Activated CD8-positive, alpha-beta memory T cell treated with anti-CD3 and anti-CD28 coated beads, Interleukin-2, amount 50 U/mL, for 48 hours (primary cell): ENCODE measurements at regions not wholly inside any gene's neighbourhood (a gene's known extent, or its start where the extent isn't known, plus 50 kb on each side); places are given as distances from the start of the nearest gene placed in this dataset.
"Not testable (repeated sequence)": the region's sequence is repeated elsewhere in the genome, so short reads cannot be mapped to it uniquely, and the experiment has no call there.

Source experiments
- DNase-seq: peaks from one replicate; pipeline ENCODE4 v3.0.0-alpha.2; 2020

- no peak for DNase-seq
Measured at GRCh38 chr7:65453341-65454030, 79.8 kb downstream of the ZNF92 start.

DNA sequence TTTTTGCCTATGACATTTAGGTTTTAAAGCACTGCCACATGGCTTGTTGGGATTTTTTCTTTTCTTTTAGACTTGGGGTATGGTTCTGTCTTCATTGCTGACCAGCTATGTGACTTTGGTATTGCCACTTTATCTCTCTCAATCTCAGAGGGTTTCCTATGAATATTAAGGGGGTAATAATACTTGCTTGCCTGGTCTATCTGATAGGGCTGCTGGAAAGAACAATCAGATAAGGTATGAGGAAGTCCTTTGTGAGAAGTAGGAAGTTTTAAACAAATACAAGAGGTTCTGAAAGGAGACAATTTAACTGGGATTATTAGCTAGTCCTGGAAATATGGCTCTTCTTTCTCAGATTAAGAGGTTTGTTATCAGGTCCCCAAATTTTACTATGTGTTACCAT lies 80.8 kb downstream of the ZNF92 start:
- DNase-seq, result no peak

DNA sequence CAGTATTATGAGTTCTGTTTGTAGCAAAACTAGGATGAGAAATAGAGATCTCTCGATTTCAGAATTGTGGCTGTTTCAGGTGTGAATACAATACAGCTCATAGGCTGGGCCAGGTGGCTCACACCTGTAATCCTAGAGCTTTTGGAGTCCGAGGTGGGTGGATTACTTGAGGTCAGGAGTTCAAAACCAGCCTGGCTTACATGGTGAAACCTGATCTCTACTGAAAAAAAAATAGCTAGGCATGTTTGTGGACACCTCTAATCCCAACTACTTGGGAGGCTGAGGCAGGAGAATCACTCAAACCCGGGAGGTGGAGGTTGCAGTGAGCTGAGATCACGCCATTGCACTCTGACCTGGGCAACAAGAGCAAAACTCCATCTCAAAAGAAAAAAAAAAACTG lies 81.4 kb downstream of the ZNF92 start:
- not testable (repeated sequence) for DNase-seq

DNA sequence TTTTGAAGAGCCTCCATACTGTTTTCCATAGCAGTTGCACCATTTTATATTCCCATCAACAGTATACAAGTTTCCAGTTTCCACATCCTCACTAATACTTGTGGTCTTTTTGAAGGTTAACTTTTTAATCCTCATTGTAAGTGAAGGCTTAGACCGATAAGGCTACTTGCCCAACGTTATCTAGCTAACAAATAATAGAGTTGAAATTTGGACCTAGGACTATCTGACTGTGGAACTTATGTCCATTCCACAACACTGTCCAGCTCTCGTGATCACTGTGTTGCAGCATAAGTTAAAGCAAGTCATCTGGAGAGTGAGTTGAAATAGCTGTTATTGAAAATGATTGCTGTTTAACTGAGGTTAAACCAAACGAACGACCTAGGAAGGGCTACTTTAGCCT lies 84.0 kb downstream of the ZNF92 start:
- DNase-seq, result no peak

- DNase-seq, result no peak
Measured at GRCh38 chr7:65459438-65459837, 85.8 kb downstream of the ZNF92 start.

DNA sequence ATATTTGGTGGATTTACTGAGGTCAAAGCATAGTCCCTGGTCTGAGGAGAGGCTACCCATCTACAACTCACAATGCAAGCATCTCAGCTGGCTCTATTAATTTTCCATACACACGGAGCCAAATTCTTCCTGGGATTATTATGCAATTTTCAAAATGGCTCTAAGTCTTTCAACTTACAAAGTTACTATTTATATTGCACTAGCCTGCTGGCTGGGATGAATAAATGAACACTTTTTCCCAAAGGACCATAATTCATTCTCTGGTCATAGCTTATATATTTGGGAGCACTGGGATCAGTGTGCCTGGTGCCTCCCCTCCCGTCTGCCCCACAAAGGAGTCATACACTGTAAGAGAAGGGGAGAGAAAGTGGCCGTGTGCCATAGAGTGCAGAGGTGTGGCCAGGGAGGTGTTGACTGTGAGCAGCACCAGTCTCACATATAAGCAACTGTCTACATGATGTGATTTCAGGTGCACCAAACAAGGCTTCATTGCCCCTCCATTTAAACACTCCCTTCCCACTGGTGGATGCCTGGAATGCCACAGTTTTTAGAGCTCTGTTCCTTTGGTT lies 88.6 kb downstream of the ZNF92 start:
- DNase-seq, result no peak

- DNase-seq, result no peak
Measured at GRCh38 chr7:65463184-65463583, 89.5 kb downstream of the ZNF92 start.

GRCh38 chr7:65469919-65470558 lies 96.4 kb downstream of the ZNF92 start:
- not testable (repeated sequence) for DNase-seq

- no peak for DNase-seq
Measured at GRCh38 chr7:65471587-65471986, 97.9 kb downstream of the ZNF92 start.

DNA sequence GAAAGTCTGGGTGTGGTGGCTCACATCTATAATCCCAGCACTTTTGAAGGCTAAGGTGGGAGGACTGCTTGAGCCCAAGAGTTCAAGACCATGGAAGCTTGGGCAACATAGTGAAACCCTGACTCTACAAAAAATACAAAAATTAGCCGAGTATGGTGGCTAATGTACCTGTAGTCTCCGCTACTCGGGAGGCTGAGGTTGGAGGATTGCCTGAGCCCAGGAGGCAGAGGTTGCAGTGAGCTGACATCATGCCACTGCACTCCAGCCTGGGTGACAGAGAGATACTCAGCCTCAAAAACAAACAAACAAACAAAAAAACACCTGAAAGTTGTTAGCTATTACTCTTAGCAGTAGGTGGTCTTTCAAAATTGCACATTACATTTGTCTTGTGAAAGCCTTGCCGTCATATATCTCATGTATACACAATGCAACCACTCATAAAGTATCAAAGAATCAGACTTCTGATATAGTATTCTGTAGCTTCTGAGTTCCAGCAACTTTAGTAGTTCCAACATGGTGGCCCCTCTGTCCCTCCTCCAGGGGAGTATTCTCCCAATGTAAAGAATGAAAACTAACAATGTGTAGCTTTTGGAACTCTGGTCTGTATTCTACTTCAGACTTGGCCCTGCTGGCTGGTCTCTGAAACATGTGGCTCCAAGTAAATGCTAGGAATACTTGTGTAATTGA lies 101.5 kb downstream of the ZNF92 start:
- no peak for DNase-seq

GRCh38 chr7:65475734-65476319 lies 102.2 kb downstream of the ZNF92 start:
- no peak for DNase-seq

- DNase-seq, result no peak
Measured at GRCh38 chr7:65477326-65477725, 103.7 kb downstream of the ZNF92 start.

DNA sequence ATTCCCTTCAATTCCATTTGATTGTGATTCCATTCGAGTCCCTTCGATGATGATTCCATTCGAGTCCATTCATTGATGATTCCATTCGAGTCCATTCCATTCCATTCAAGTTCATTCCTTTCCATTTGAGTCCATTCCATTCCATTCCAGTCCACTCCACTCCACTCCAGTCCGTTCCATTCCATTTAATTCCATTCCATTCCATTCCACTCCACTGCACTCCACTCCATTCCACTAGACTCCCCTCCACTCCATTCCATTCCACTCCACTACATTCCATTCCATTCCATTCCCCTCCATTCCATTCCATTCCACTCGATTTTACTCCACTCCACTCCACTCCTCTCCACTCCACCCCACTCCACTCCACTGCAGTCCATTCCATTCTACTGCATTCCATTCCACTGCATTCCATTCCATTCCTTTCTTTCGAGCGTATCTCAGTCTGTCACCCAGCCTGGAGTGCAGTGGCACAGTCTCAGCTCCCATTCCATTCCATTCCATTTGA lies 115.7 kb downstream of the ZNF92 start:
- DNase-seq, result no peak

DNA sequence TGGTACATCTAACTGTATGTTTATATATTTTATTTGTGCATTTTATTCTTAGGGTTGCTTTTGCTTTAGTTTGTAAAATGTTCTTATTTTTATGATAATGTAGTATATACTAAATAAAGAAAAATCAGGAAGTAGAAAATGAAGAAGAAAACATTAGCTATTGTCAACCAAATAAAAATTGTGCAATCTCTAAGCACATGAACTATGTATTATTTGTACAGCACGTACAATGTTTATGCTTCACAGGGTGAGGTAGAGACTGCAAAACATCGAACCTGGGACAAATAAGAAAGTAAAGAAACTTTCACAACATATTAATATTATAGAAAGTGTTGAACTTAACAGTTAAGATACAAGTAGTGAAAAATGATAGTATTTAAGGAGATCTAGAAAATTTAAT lies 123.0 kb downstream of the ZNF92 start:
- not testable (repeated sequence) for DNase-seq

- no peak for DNase-seq
Measured at GRCh38 chr7:65503434-65504152, 129.9 kb downstream of the ZNF92 start.

- not testable (repeated sequence) for DNase-seq
Measured at GRCh38 chr7:65504504-65505319, 131.1 kb downstream of the ZNF92 start.

DNA sequence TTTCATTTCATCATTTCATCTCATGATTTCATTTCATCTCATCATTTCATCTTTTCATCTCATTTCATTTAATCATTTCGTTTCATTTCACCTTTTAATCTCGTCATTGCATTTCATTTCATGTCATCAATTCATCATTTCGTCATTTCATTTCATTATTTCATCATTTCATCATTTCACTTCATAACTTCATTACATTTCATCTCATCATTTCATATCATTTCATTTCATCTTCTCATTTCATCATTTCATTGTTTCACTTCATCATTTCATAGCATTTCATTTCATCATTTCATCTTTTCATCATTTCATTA lies 131.6 kb downstream of the ZNF92 start:
- DNase-seq, result not testable (repeated sequence)

- not testable (repeated sequence) for DNase-seq
Measured at GRCh38 chr7:65508581-65509367, 135.1 kb downstream of the ZNF92 start.

DNA sequence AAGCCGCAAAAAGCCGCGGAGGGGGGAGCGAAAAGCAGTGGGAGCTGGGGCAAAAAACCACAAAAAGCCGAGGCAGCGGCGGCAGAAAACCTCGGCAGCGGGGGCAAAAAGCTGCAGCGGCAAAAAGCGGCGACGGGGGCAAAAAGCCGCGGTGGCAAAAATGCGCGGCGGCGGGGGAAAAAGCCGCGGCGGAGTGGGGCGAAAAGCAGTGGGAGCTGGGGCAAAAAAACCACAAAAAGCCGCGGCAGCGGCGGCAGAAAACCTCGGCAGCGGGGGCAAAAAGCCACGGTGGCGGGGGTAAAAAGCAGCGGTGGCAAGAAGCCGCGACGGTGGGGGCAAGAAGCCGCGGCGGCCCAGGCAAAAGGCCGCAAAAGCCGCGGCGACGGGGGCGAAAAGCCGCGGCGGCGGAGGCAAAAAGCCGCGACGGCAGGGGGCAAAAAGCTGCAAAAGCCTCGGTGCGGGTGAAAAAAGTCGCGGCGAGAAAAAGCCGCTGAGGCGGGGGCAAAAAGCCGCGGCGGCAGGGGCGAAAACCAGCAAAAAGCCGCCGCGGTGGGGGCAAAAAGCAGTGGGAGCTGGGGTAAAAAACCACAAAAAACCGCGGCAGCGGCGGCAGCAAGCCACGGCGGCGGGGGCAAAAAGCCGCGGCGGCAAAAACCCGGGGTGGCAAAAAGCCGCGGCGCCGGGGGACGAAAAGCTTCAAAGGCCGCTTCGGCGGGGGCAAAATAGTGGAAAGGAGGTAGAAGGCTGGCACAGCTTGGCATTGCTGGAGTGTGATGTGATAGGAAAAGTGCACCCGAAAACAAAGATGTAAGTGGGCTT lies 135.9 kb downstream of the ZNF92 start:
- DNase-seq, result peak; percentile 50

DNA sequence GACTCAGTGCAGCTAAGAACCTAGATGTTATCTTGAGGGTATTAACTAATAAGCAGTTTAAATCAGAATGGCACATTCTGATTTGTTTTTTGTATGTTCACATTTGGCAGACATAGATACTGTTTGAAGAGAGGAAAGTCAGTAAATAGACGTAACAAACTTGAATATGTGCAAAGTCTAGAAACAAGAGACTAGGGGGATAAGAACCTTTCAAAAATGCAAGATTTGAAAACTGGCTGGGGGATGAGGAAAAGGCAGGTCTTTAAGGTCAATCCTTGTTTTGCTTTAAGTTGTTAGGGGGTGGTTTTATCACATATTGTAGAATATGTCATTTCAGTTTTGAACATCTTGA lies 136.5 kb downstream of the ZNF92 start:
- DNase-seq, result not testable (repeated sequence)
